Stimulated activated naive CD4-positive, alpha-beta T cell treated with Interleukin-2 at 50 U/mL for 16 hours (primary cell): ENCODE measurements at regions not wholly inside any gene's neighbourhood (a gene's known extent, or its start where the extent isn't known, plus 50 kb on each side); places are given as distances from the start of the nearest gene placed in this dataset.
A peak's percentile ranks its signal among the peaks of the same experiment; 100 is the strongest.

ENCODE experiments used
- DNase-seq: peaks from one replicate; lab custom pipeline; 2025; lab: John Stamatoyannopoulos, UW

GRCh38 chr20:37643400-37643799 is 50.4 kb upstream of the CTNNBL1 start:
- DNase-seq = no peak

- no peak for DNase-seq
These were observed 51.6 kb upstream of the CTNNBL1 start for GRCh38 chr20:37642246-37642645.

GRCh38 chr20:37640600-37641561 is 52.9 kb upstream of the CTNNBL1 start:
- DNase-seq = no peak

- no peak for DNase-seq
These were observed 55.3 kb upstream of the CTNNBL1 start for GRCh38 chr20:37638527-37638926.

- no peak for DNase-seq
These were observed 56.9 kb upstream of the CTNNBL1 start for GRCh38 chr20:37636977-37637376.

- no peak for DNase-seq
These were observed 57.4 kb upstream of the CTNNBL1 start for GRCh38 chr20:37636212-37636975.

- no peak for DNase-seq
These were observed 62.8 kb upstream of the CTNNBL1 start for GRCh38 chr20:37630993-37631392.

GRCh38 chr20:37630166-37630565 is 63.7 kb upstream of the CTNNBL1 start:
- no peak for DNase-seq

- DNase-seq = no peak
These were observed 66.1 kb upstream of the CTNNBL1 start for GRCh38 chr20:37627767-37628130.

GRCh38 chr20:37627060-37627766 is 66.6 kb upstream of the CTNNBL1 start:
- no peak for DNase-seq

GRCh38 chr20:37624963-37625362 is 68.9 kb upstream of the CTNNBL1 start:
- DNase-seq = no peak

GRCh38 chr20:37622728-37623127 is 71.1 kb upstream of the CTNNBL1 start:
- DNase-seq = no peak

- DNase-seq = no peak
These were observed 74.3 kb upstream of the CTNNBL1 start for GRCh38 chr20:37619496-37619895.

- DNase-seq = no peak
These were observed 77.8 kb upstream of the CTNNBL1 start for GRCh38 chr20:37616110-37616425.

GRCh38 chr20:37615340-37616109 is 78.3 kb upstream of the CTNNBL1 start:
- DNase-seq = peak; percentile 12

GRCh38 chr20:37611852-37612251 is 82.0 kb upstream of the CTNNBL1 start:
- no peak for DNase-seq

GRCh38 chr20:37611346-37611745 is 82.5 kb upstream of the CTNNBL1 start:
- DNase-seq = no peak

GRCh38 chr20:37610203-37610798 is 82.6 kb upstream of the BLCAP start:
- DNase-seq = no peak

- no peak for DNase-seq
These were observed 75.0 kb upstream of the BLCAP start for GRCh38 chr20:37602634-37603033.

GRCh38 chr20:37600486-37600885 is 72.8 kb upstream of the BLCAP start:
- no peak for DNase-seq

- no peak for DNase-seq
These were observed 71.1 kb upstream of the BLCAP start for GRCh38 chr20:37598575-37599342.
